Astrocyte (in vitro differentiated cells and primary cell): ENCODE measurements at regions not wholly inside any gene's neighbourhood (a gene's known extent, or its start where the extent isn't known, plus 50 kb on each side); places are given as distances from the start of the nearest gene placed in this dataset.

ENCODE experiments used
- CTCF ChIP-seq: IDR thresholded peaks from 2 replicates; pipeline ENCODE4 v1.5.1; 2011; ENCODE audit warnings: low read depth, mild to moderate bottlenecking, inconsistent platforms, low read length, moderate library complexity; ENCODE audit not compliant: insufficient read depth
- EZH2 ChIP-seq: IDR thresholded peaks from 2 replicates; pipeline ENCODE4 v1.6.1; 2012; ENCODE audit warnings: mild to moderate bottlenecking, low read length, inconsistent platforms; ENCODE audit not compliant: insufficient read depth

GRCh38 chr11:129591527-129591926, 215.9 kb downstream of the BARX2 start:
- TF ChIP-seq CTCF (no peak), EZH2 (no peak)
